ENCODE measurements at regions not wholly inside any gene's neighbourhood (a gene's known extent, or its start where the extent isn't known, plus 50 kb on each side); places are given as distances from the start of the nearest gene placed in this dataset.
"Not testable (repeated sequence)": the region's sequence is repeated elsewhere in the genome, so short reads cannot be mapped to it uniquely, and the experiment has no call there.

- H3K4me3 Mint-ChIP-seq = no peak overlapping the region
- no peaks in the 10 kb centered on the region for H3K36me3 Mint-ChIP-seq
- peaks cover 2 to 22% (median 4%) of the 10 kb centered on the region in 7 donors for H3K9me3 Mint-ChIP-seq
- DNase-seq = no peak
- no peak overlapping the region for H3K27ac Mint-ChIP-seq
- H3K4me1 Mint-ChIP-seq = no peaks in the 10 kb centered on the region
- no peak for ATAC-seq (ENCODE audit: low read depth in 2 of 2)
- no peaks in the 10 kb centered on the region for H3K27me3 Mint-ChIP-seq
These were observed 1658.6 kb downstream of the OLFM4 start for GRCh38 chr13:54687173-54687572.

- DNase-seq = no peak
- Mint-ChIP-seq H3K9me3 (peaks cover 3 to 30% (median 16%) of the 10 kb centered on the region in 7 donors), H3K4me3 (no peak overlapping the region), H3K27me3 (no peaks in the 10 kb centered on the region), H3K36me3 (no peaks in the 10 kb centered on the region), H3K27ac (no peak overlapping the region), H3K4me1 (no peaks in the 10 kb centered on the region)
- no peak for ATAC-seq (ENCODE audit: low read depth in 2 of 2)
These were observed 1671.2 kb downstream of the OLFM4 start for GRCh38 chr13:54699831-54700230.

GRCh38 chr13:54705738-54706137, 1677.1 kb downstream of the OLFM4 start:
- DNase-seq (no peak), ATAC-seq (ENCODE audit: low read depth in 2 of 2) (no peak)
- Mint-ChIP-seq H3K9me3 (peaks cover 2 to 18% (median 9%) of the 10 kb centered on the region in 7 donors), H3K4me1 (no peaks in the 10 kb centered on the region), H3K27me3 (no peaks in the 10 kb centered on the region), H3K27ac (no peak overlapping the region), H3K36me3 (no peaks in the 10 kb centered on the region), H3K4me3 (no peak overlapping the region)

- Mint-ChIP-seq H3K9me3 (peaks cover 0 to 17% (median 7%) of the 10 kb centered on the region in 7 donors), H3K27me3 (no peaks in the 10 kb centered on the region), H3K4me1 (no peaks in the 10 kb centered on the region), H3K27ac (no peak overlapping the region), H3K4me3 (no peak overlapping the region), H3K36me3 (no peaks in the 10 kb centered on the region)
- no peak for ATAC-seq (ENCODE audit: low read depth in 2 of 2)
- DNase-seq = no peak
These were observed 1677.7 kb downstream of the OLFM4 start for GRCh38 chr13:54706336-54706735.

- Mint-ChIP-seq H3K9me3 (peaks cover 0 to 12% (median 7%) of the 10 kb centered on the region in 7 donors), H3K4me1 (no peaks in the 10 kb centered on the region), H3K27ac (no peak overlapping the region), H3K27me3 (no peaks in the 10 kb centered on the region), H3K36me3 (no peaks in the 10 kb centered on the region), H3K4me3 (no peak overlapping the region)
- DNase-seq (no peak), ATAC-seq (ENCODE audit: low read depth in 2 of 2) (no peak)
These were observed 1680.9 kb downstream of the OLFM4 start for GRCh38 chr13:54709546-54709945.

GRCh38 chr13:54733639-54734038, 1705.0 kb downstream of the OLFM4 start:
- no peaks in the 10 kb centered on the region for H3K4me1 Mint-ChIP-seq
- H3K27me3 Mint-ChIP-seq = no peaks in the 10 kb centered on the region

GRCh38 chr13:54737211-54737610, 1708.6 kb downstream of the OLFM4 start:
- H3K4me3 Mint-ChIP-seq; H3K27me3 Mint-ChIP-seq; H3K36me3 Mint-ChIP-seq; DNase-seq; H3K4me1 Mint-ChIP-seq; ATAC-seq (ENCODE audit: low read depth in 2 of 2); H3K27ac Mint-ChIP-seq: not testable (repeated sequence)
- H3K9me3 Mint-ChIP-seq = peaks cover 0 to 14% (median 2%) of the 10 kb centered on the region in 7 donors

More at GRCh38 chr13:54733639-54734038, 1705.0 kb downstream of the OLFM4 start:
- no peak for ATAC-seq (ENCODE audit: low read depth in 2 of 2)
- no peak overlapping the region for H3K27ac Mint-ChIP-seq
- H3K4me3 Mint-ChIP-seq = no peak overlapping the region
- peaks cover 1 to 18% (median 9%) of the 10 kb centered on the region in 7 donors for H3K9me3 Mint-ChIP-seq
- no peaks in the 10 kb centered on the region for H3K36me3 Mint-ChIP-seq
- no peak for DNase-seq

- H3K27me3 Mint-ChIP-seq = no peaks in the 10 kb centered on the region
- no peak overlapping the region for H3K4me3 Mint-ChIP-seq
- ATAC-seq (ENCODE audit: low read depth in 2 of 2) (no peak), DNase-seq (no peak)
- peaks cover 0 to 12% (median 2%) of the 10 kb centered on the region in 7 donors for H3K9me3 Mint-ChIP-seq
- no peak overlapping the region for H3K27ac Mint-ChIP-seq
- H3K4me1 Mint-ChIP-seq = no peaks in the 10 kb centered on the region
- H3K36me3 Mint-ChIP-seq = no peaks in the 10 kb centered on the region
These were observed 1714.4 kb downstream of the OLFM4 start for GRCh38 chr13:54742984-54743383.

- ATAC-seq (ENCODE audit: low read depth in 2 of 2) (no peak), DNase-seq (no peak)
- Mint-ChIP-seq H3K4me3 (no peak overlapping the region), H3K36me3 (no peaks in the 10 kb centered on the region), H3K9me3 (peaks cover 0 to 11% (median 2%) of the 10 kb centered on the region in 7 donors), H3K27me3 (no peaks in the 10 kb centered on the region), H3K4me1 (no peaks in the 10 kb centered on the region), H3K27ac (no peak overlapping the region)
These were observed 1716.1 kb downstream of the OLFM4 start for GRCh38 chr13:54744747-54745146.

- ATAC-seq (ENCODE audit: low read depth in 2 of 2) = no peak
- Mint-ChIP-seq H3K9me3 (peaks cover 0 to 6% (median 2%) of the 10 kb centered on the region in 7 donors), H3K4me1 (no peaks in the 10 kb centered on the region), H3K4me3 (no peak overlapping the region), H3K36me3 (no peaks in the 10 kb centered on the region), H3K27me3 (no peaks in the 10 kb centered on the region), H3K27ac (no peak overlapping the region)
- DNase-seq = no peak
These were observed 1721.9 kb downstream of the OLFM4 start for GRCh38 chr13:54750521-54750920.

GRCh38 chr13:54758795-54759194, 1730.2 kb downstream of the OLFM4 start:
- ATAC-seq (ENCODE audit: low read depth in 2 of 2) (no peak), DNase-seq (no peak)
- Mint-ChIP-seq H3K27me3 (no peaks in the 10 kb centered on the region), H3K36me3 (no peaks in the 10 kb centered on the region), H3K9me3 (peaks cover 0 to 16% (median 3%) of the 10 kb centered on the region in 7 donors), H3K4me1 (no peaks in the 10 kb centered on the region), H3K4me3 (no peak overlapping the region), H3K27ac (no peak overlapping the region)

- H3K27me3 Mint-ChIP-seq = no peaks in the 10 kb centered on the region
- ATAC-seq (ENCODE audit: low read depth in 2 of 2) (no peak), DNase-seq (no peak)
- H3K4me1 Mint-ChIP-seq = no peaks in the 10 kb centered on the region
- H3K9me3 Mint-ChIP-seq = peaks cover 3 to 34% (median 9%) of the 10 kb centered on the region in 7 donors
- no peak overlapping the region for H3K27ac Mint-ChIP-seq
- H3K36me3 Mint-ChIP-seq = no peaks in the 10 kb centered on the region
- H3K4me3 Mint-ChIP-seq = no peak overlapping the region
These were observed 1739.6 kb downstream of the OLFM4 start for GRCh38 chr13:54768214-54768613.

GRCh38 chr13:54775501-54776191, 1747.0 kb downstream of the OLFM4 start:
- no peak for ATAC-seq (ENCODE audit: low read depth in 2 of 2)
- no peak overlapping the region for H3K27ac Mint-ChIP-seq
- H3K4me1 Mint-ChIP-seq = no peaks in the 10 kb centered on the region
- peaks cover 6 to 28% (median 8%) of the 10 kb centered on the region in 7 donors for H3K9me3 Mint-ChIP-seq
- no peak for DNase-seq
- H3K36me3 Mint-ChIP-seq = no peaks in the 10 kb centered on the region
- H3K27me3 Mint-ChIP-seq = no peaks in the 10 kb centered on the region
- H3K4me3 Mint-ChIP-seq = no peak overlapping the region

- no peaks in the 10 kb centered on the region for H3K27me3 Mint-ChIP-seq
- no peak for ATAC-seq (ENCODE audit: low read depth in 2 of 2)
- no peak overlapping the region for H3K27ac Mint-ChIP-seq
- H3K9me3 Mint-ChIP-seq = peaks cover 2 to 26% (median 9%) of the 10 kb centered on the region in 7 donors
- H3K4me1 Mint-ChIP-seq = no peaks in the 10 kb centered on the region
- H3K36me3 Mint-ChIP-seq = no peaks in the 10 kb centered on the region
- no peak overlapping the region for H3K4me3 Mint-ChIP-seq
- DNase-seq = no peak
These were observed 1759.1 kb downstream of the OLFM4 start for GRCh38 chr13:54787754-54788153.

Data from naive B cell (primary cell).